PC-9 (cell line): ENCODE measurements at regions not wholly inside any gene's neighbourhood (a gene's known extent, or its start where the extent isn't known, plus 50 kb on each side); places are given as distances from the start of the nearest gene placed in this dataset.

Source experiments
- CTCF ChIP-seq: fragments of 200-600 bp; sonication (generic); conservative IDR thresholded peaks from 2 replicates; pipeline ENCODE4 v1.6.1; 2017; ENCODE audit warnings: mixed run types, antibody characterized with exemption, mild to moderate bottlenecking, moderate library complexity
- EZH2 ChIP-seq: fragments of 200-600 bp; sonication (generic); IDR thresholded peaks from 2 replicates; pipeline ENCODE4 v1.8.0; 2017; ENCODE audit warnings: antibody characterized with exemption, low read depth

- no peak for TF ChIP-seq CTCF
- TF ChIP-seq EZH2, result no peak
These were observed 292.2 kb downstream of the BCHE start for GRCh38 chr3:165545059-165545458.
